ENCODE measurements at regions not wholly inside any gene's neighbourhood (a gene's known extent, or its start where the extent isn't known, plus 50 kb on each side); places are given as distances from the start of the nearest gene placed in this dataset.

- TF ChIP-seq POLR2A (IDR thresholded peaks at IDR 0.05; ENCODE audit: borderline replicate concordance, extremely low read depth, insufficient read depth, insufficient read length) (no peak), CEBPB (IDR thresholded peaks at IDR 0.05; ENCODE audit: low read depth) (no peak), ZNF274 (IDR thresholded peaks at IDR 0.05; ENCODE audit: low read depth, low read length) (no peak), EZH2 (IDR thresholded peaks at IDR 0.05) (no peak), RAD21 (IDR thresholded peaks at IDR 0.05; ENCODE audit: low read depth) (no peak), FOSL1 (IDR thresholded peaks at IDR 0.05; ENCODE audit: low read depth) (no peak)
- TF ChIP-seq, protein P1, sequence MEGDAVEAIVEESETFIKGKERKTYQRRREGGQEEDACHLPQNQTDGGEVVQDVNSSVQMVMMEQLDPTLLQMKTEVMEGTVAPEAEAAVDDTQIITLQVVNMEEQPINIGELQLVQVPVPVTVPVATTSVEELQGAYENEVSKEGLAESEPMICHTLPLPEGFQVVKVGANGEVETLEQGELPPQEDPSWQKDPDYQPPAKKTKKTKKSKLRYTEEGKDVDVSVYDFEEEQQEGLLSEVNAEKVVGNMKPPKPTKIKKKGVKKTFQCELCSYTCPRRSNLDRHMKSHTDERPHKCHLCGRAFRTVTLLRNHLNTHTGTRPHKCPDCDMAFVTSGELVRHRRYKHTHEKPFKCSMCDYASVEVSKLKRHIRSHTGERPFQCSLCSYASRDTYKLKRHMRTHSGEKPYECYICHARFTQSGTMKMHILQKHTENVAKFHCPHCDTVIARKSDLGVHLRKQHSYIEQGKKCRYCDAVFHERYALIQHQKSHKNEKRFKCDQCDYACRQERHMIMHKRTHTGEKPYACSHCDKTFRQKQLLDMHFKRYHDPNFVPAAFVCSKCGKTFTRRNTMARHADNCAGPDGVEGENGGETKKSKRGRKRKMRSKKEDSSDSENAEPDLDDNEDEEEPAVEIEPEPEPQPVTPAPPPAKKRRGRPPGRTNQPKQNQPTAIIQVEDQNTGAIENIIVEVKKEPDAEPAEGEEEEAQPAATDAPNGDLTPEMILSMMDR (IDR thresholded peaks at IDR 0.05 in 2 of 3, conservative IDR thresholded peaks at IDR 0.05 in 1 of 3; ENCODE audit: borderline replicate concordance in 1 of 3, insufficient read depth in 1 of 3, low read depth in 2 of 3, low read length in 2 of 3): no peak
- TF ChIP-seq, protein P2, sequence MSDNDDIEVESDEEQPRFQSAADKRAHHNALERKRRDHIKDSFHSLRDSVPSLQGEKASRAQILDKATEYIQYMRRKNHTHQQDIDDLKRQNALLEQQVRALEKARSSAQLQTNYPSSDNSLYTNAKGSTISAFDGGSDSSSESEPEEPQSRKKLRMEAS (IDR thresholded peaks at IDR 0.05): no peak
Observed at GRCh38 chr2:43062058-43062457, 164.3 kb downstream of the ZFP36L2 start.
